ENCODE measurements at regions not wholly inside any gene's neighbourhood (a gene's known extent, or its start where the extent isn't known, plus 50 kb on each side); places are given as distances from the start of the nearest gene placed in this dataset.

DNA sequence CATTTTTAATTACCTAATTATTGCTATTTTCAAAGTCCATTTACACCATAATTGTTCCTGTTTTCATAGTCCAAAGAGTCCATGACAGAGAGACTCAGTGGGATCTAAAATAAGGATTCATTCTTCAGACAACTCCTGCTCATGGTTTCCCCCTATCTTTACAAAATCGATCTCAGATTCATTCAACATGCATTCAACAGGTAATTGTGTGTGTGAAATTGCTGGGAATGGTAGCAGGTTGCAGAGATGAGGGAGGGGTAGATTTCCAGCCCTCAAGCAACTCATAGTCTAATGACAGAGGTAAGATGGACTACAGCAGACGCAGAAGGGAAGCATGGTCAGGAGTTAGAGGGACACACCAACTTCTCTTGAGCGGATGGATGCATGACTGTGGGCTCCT is 138.1 kb downstream of the TSHZ3 start:
- Histone ChIP-seq H2AK5ac (ENCODE audit: low read depth, low read length) (no peak overlapping the region), H3K23ac (ENCODE audit: insufficient read length) (no peak overlapping the region), H3K4me2 (ENCODE audit: insufficient read depth in 1 of 2, low read depth in 2 of 2, low read length in 2 of 2) (no peak overlapping the region), H3K79me1 (ENCODE audit: low read depth, low read length) (no peaks in the 10 kb centered on the region; the same call in 1 of the 2 replicates), H4K8ac (ENCODE audit: extremely low read depth, insufficient read depth, low read length) (no peak overlapping the region; the same call in 1 of the 2 replicates), H3K4me3 (ENCODE audit: extremely low read depth in 1 of 4, insufficient read depth in 2 of 4, low read depth in 3 of 4, low read length in 4 of 4) (no peak overlapping the region), H3K4me1 (replicated peaks in 1 of 4; ENCODE audit: control insufficient read depth in 3 of 4, insufficient read depth in 4 of 4, low read length in 3 of 4) (no peaks in the 10 kb centered on the region), H4K20me1 (replicated peaks in 1 of 2; ENCODE audit: control insufficient read depth in 1 of 2, insufficient read depth in 2 of 2, low read length in 2 of 2) (no peaks in the 10 kb centered on the region), H2BK5ac (ENCODE audit: low read depth, low read length) (no peak overlapping the region), H3K56ac (replicated peaks; ENCODE audit: insufficient read length, low read depth, low read length) (no peak overlapping the region), H2BK120ac (replicated peaks; ENCODE audit: low read depth, low read length) (no peak overlapping the region), H2BK15ac (ENCODE audit: low read length) (no peak overlapping the region), H3K27ac (ENCODE audit: low read depth, low read length) (no peak overlapping the region), H4K5ac (ENCODE audit: insufficient read length, low read depth, low read length) (no peak overlapping the region), H4K91ac (replicated peaks; ENCODE audit: insufficient read length, low read length) (no peak overlapping the region), H2BK20ac (ENCODE audit: low read length) (no peak overlapping the region), H3K27me3 (replicated peaks in 1 of 4; ENCODE audit: control insufficient read depth in 3 of 4, extremely low read depth in 1 of 4, insufficient read depth in 3 of 4, low read length in 3 of 4) (no peaks in the 10 kb centered on the region), H3K79me2 (ENCODE audit: control insufficient read depth in 1 of 2, insufficient read depth in 2 of 2, low read length in 2 of 2) (no peaks in the 10 kb centered on the region), H2AFZ (ENCODE audit: low read length) (no peak overlapping the region; the same call in 1 of the 2 replicates), H3K9me3 (ENCODE audit: insufficient read depth in 2 of 2, low read depth in 1 of 2, low read length in 1 of 2) (no peaks in the 10 kb centered on the region), H3K9ac (replicated peaks in 1 of 4; ENCODE audit: extremely low read depth in 1 of 4, low read depth in 3 of 4, low read length in 3 of 4) (no peak overlapping the region), H3K18ac (ENCODE audit: extremely low read depth, low read length) (no peak overlapping the region), H3K14ac (ENCODE audit: insufficient read length) (no peak overlapping the region), H3K36me3 (ENCODE audit: control insufficient read depth in 2 of 4, insufficient read depth in 4 of 4, low read length in 3 of 4) (no peaks in the 10 kb centered on the region), H3K4ac (replicated peaks; ENCODE audit: insufficient read length, low read depth, low read length) (no peak overlapping the region), H3K23me2 (ENCODE audit: low read depth, low read length) (peaks cover 2% of the 10 kb centered on the region; the same call in 1 of the 2 replicates), H2BK12ac (ENCODE audit: low read depth, low read length) (no peak overlapping the region)
- no peak for FAIRE-seq
- WGBS, 2 experiments (ENCODE audit: extremely low coverage in 1 of 2, insufficient coverage in 1 of 2, insufficient read length in 1 of 2, insufficient replicate concordance in 2 of 2, low coverage in 1 of 2, low lambda C conversion rate in 2 of 2, missing lambda C conversion rate in 1 of 2), result 87% methylated on average over 3 of the region's 3 CpGs; no CpG with 5 or more reads in 1 of the 2 experiments
- no peak for DNase-seq (ENCODE audit: low read depth in 1 of 2, low spot score in 2 of 2)
- CTCF ChIA-PET (ENCODE audit: partially characterized antibody), result no interaction called here
- POLR2A ChIA-PET (ENCODE audit: partially characterized antibody), result no interaction called here
- TF ChIP-seq KDM4A (IDR thresholded peaks at IDR 0.05; ENCODE audit: low read depth, low read length, severe bottlenecking) (no peak), CHD2 (IDR thresholded peaks at IDR 0.05; ENCODE audit: low read length) (no peak), TAF7 (optimal IDR thresholded peaks at IDR 0.05; ENCODE audit: borderline replicate concordance, low read depth, low read length) (no peak), SIX5 (IDR thresholded peaks at IDR 0.05; ENCODE audit: low read depth, low read length) (no peak), CEBPB (IDR thresholded peaks at IDR 0.05; ENCODE audit: low read depth, low read length) (no peak), BACH1 (IDR thresholded peaks at IDR 0.05; ENCODE audit: low read length) (no peak), YY1 (IDR thresholded peaks at IDR 0.05; ENCODE audit: low read depth, low read length) (no peak), EZH2 (IDR thresholded peaks at IDR 0.05; ENCODE audit: low read depth, low read length, severe bottlenecking) (no peak), CTBP2 (IDR thresholded peaks at IDR 0.05; ENCODE audit: borderline replicate concordance, insufficient read depth, insufficient read length, low read length) (no peak), EP300 (IDR thresholded peaks at IDR 0.05; ENCODE audit: borderline replicate concordance in 1 of 2, low read depth in 2 of 2, low read length in 2 of 2) (no peak), RXRA (IDR thresholded peaks at IDR 0.05; ENCODE audit: insufficient read depth, low read depth, low read length) (no peak), FOSL1 (IDR thresholded peaks at IDR 0.05; ENCODE audit: insufficient read depth, low read depth, low read length) (no peak), KDM5A (IDR thresholded peaks at IDR 0.05; ENCODE audit: low read length) (no peak), SIRT6 (IDR thresholded peaks at IDR 0.05; ENCODE audit: low read length) (no peak), SRF (IDR thresholded peaks at IDR 0.05; ENCODE audit: low read depth, low read length) (no peak), RBBP5 (IDR thresholded peaks at IDR 0.05; ENCODE audit: borderline replicate concordance, low read depth, low read length) (no peak)
